ENCODE measurements at regions not wholly inside any gene's neighbourhood (a gene's known extent, or its start where the extent isn't known, plus 50 kb on each side); places are given as distances from the start of the nearest gene placed in this dataset.

DNA sequence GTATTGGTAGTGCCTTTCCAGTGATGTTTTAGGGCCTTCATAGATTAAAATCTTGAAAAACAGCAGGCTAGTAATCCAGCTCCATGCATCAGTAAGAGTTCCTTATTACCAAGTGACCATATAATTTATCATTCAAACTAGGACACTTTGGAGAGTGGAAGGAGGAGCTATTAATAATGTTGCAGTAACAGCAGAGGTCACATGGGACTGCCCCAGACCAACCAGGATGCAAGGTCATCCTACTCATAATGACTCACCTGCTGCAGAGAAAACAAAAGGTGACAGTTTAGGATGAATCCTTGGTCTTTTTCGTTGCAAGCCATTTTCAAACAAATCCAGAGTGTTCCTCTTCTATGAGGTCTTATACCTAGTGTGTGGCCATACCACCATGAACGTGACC, 187.4 kb downstream of the NUF2 start:
- no peak for TF ChIP-seq POLR2A (IDR thresholded peaks at IDR 0.05; ENCODE audit: low read depth, low read length)
- no peak for TF ChIP-seq POLR2AphosphoS5 (IDR thresholded peaks at IDR 0.05; ENCODE audit: low read depth, low read length)
- no peak for TF ChIP-seq TAF1 (IDR thresholded peaks at IDR 0.05; ENCODE audit: low read depth, low read length)
- no peak for TF ChIP-seq SPI1 (IDR thresholded peaks at IDR 0.05; ENCODE audit: low read depth, low read length)
- no peak for TF ChIP-seq POU2F2 (IDR thresholded peaks at IDR 0.05; ENCODE audit: low read depth, low read length)
